Natural killer cell treated with Interleukin-12 subunit alpha and Interleukin-12 subunit beta and Interleukin-15 and Interleukin-18, amount 100 ng/mL, for 72 hours (primary cell): ENCODE measurements at regions not wholly inside any gene's neighbourhood (a gene's known extent, or its start where the extent isn't known, plus 50 kb on each side); places are given as distances from the start of the nearest gene placed in this dataset.
A peak's percentile ranks its signal among the peaks of the same experiment; 100 is the strongest.

Experiments
- ATAC-seq, 2 donors: fragments of 150-1000 bp; cut with Tn5 transposase in 1 of 2; sonication (Bioruptor Pico), chemical (Tn5 transposase) in 1 of 2; 2 replicates each; pipeline ENCODE4 v1.10.0; 2021
- DNase-seq: peaks from one replicate; pipeline ENCODE4 v3.0.0; 2022; ENCODE audit warnings: low spot score
- H3K27ac Mint-ChIP-seq, 2 donors: 1 replicate in 1 of 2; 2 replicates in 1 of 2; pipeline ENCODE4 v1.8.0; 2022; ENCODE audit warnings: mixed read lengths in 2 of 2, mild to moderate bottlenecking in 1 of 2, moderate library complexity in 1 of 2
- H3K27me3 Mint-ChIP-seq, 2 donors: 1 replicate in 1 of 2; 2 replicates in 1 of 2; pipeline ENCODE4 v1.8.0; 2022; ENCODE audit warnings: mixed read lengths in 2 of 2
- H3K36me3 Mint-ChIP-seq: one replicate; pipeline ENCODE4 v1.8.0; 2022; ENCODE audit warnings: mixed read lengths
- H3K4me1 Mint-ChIP-seq, 2 donors: 1 replicate in 1 of 2; 2 replicates in 1 of 2; pipeline ENCODE4 v1.8.0; 2022; ENCODE audit warnings: low read depth in 2 of 2, mixed read lengths in 2 of 2, mild to moderate bottlenecking in 1 of 2
- H3K4me3 Mint-ChIP-seq: one replicate; pipeline ENCODE4 v1.8.0; 2022; ENCODE audit warnings: mixed read lengths
- H3K9me3 Mint-ChIP-seq: 2 replicates; pipeline ENCODE4 v1.8.0; 2022; ENCODE audit warnings: mixed read lengths

DNA sequence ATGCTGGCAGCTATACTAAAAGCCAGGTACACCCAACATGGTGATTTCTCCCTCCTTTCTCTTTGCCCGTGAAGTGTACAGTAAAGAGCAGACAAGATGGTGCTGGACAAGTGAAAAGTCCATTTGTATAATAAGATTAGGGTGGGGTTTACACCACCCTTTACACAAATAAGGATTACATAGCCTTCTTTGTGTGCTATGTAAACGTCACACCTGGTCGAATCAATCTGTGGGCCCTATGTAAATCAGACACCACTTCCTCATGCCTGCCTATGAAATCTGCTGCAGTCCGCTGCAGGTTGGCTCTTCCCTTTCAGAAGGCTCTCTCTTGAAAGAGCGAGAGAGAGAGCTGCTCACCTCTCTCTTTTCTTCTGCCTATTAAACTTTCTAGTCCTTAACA lies 1054.3 kb upstream of the SLC39A10 start:
- ATAC-seq = no peak
- no peaks in the 10 kb centered on the region for H3K4me1 Mint-ChIP-seq

DNA sequence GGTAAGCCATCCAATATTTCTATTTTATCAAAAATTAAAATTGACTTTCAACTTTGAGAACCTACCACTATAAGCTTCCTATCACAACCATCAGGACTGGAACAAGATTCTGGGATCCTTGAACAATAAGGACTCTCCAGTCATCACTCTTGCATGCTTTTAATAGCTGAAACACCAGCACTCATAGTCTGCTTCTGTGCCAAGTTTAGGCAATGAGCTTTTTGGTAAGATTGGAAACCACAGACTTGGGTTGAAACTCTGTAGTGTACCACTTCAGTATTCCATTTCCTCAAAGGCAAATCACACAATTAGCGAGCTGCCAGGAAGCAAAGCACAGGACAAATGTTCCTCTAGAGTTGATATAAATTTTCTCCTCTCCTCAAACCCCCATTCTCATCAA lies 1065.8 kb upstream of the SLC39A10 start:
- Mint-ChIP-seq H3K4me1 (no peaks in the 10 kb centered on the region), H3K27ac (no peak overlapping the region), H3K27me3 (no peaks in the 10 kb centered on the region), H3K36me3 (no peaks in the 10 kb centered on the region), H3K9me3 (peaks cover 19% of the 10 kb centered on the region), H3K4me3 (no peak overlapping the region)
- ATAC-seq (no peak), DNase-seq (no peak)

More for the DNA sequence above, 1054.3 kb upstream of the SLC39A10 start:
- DNase-seq = no peak
- H3K27me3 Mint-ChIP-seq = no peaks in the 10 kb centered on the region
- H3K9me3 Mint-ChIP-seq = peaks cover 8% of the 10 kb centered on the region
- no peak overlapping the region for H3K4me3 Mint-ChIP-seq
- H3K36me3 Mint-ChIP-seq = no peaks in the 10 kb centered on the region
- H3K27ac Mint-ChIP-seq = no peak overlapping the region

DNA sequence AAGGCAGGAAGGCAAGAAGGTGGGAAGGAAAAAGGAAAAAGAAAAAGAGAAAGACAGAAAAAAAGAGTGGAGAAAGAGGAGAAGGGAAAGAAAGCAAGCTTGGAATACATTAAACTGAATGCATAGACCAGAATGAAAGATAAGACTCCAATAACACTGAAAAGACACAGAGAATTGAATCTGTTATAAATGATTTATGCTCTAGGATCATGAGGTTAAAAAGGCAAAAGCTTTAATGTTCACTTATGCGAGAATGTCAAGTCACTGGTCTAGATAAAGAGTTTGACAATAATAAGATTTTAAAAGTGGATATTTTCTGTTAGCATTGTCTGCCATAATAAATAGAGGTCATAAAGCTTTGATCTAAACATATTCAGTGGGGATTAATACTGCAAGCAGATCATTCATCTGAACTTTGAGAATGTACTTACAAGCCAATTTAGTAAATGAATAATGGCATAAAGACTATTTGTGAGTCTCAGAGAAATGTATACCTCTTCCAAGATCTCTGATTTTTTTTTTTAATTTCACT lies 1069.2 kb upstream of the SLC39A10 start:
- Mint-ChIP-seq H3K9me3 (peaks cover 11% of the 10 kb centered on the region), H3K36me3 (no peaks in the 10 kb centered on the region), H3K4me1 (no peaks in the 10 kb centered on the region), H3K27ac (no peak overlapping the region), H3K4me3 (no peak overlapping the region), H3K27me3 (no peaks in the 10 kb centered on the region)
- DNase-seq (no peak), ATAC-seq (no peak)

DNA sequence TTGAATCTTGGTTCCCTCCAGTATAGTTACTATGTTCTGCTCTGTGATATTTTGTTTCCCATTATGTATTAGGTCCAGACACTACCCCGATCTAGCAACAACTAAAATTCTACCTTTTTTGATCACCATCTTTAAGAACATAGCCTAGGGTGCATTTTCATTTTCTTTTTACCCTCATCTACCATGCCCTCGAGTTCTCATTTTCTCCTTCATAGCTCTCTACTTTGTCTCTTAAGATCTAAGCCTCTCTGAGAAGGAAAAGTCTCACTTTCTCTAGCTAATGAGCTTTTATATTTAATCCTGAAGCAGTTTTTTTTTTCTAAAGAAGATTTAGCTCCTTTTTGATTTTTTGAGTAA lies 1089.4 kb upstream of the SLC39A10 start:
- Mint-ChIP-seq H3K27ac (no peak overlapping the region), H3K4me3 (no peak overlapping the region), H3K27me3 (no peaks in the 10 kb centered on the region), H3K4me1 (no peaks in the 10 kb centered on the region), H3K9me3 (no peaks in the 10 kb centered on the region), H3K36me3 (no peaks in the 10 kb centered on the region)
- DNase-seq (no peak), ATAC-seq (no peak)

DNA sequence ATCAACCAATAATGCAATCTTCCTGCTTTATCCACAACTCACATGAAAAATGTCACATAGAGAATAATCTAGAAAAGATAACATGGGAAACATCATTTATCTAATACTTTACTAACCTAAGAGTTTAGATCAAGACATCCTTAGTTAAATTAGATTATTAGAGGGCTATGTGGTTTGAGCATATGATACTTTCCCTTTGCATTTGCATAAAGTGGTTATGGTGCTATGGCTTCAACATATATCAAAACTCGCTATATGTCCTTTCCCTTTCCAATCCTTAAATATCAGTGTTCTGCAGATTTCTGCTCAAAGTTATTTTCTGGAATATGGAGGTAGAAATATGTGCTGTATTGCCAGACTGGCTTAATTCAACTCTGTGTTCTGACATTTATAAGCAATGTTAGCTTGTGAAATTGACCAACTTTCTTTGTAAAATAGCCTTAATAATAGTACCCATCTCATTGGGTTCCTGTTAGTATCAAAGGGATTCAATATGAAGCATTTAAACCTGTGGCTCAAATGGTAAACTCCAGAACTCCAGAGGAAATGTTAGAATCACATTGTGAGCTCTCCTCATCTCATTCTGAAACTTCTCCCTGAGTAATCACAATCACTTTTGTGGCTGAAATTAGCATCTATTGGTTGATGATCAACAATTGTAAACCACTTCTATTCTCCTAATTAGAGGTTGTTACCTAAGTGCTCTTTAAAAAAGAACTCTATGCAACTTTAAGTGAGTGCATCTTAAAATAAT lies 1089.9 kb upstream of the SLC39A10 start:
- H3K27ac Mint-ChIP-seq = no peak overlapping the region
- H3K9me3 Mint-ChIP-seq = no peaks in the 10 kb centered on the region
- no peak for ATAC-seq
- H3K4me1 Mint-ChIP-seq = no peaks in the 10 kb centered on the region
- no peak overlapping the region for H3K4me3 Mint-ChIP-seq
- DNase-seq = no peak
- H3K36me3 Mint-ChIP-seq = no peaks in the 10 kb centered on the region
- H3K27me3 Mint-ChIP-seq = no peaks in the 10 kb centered on the region

DNA sequence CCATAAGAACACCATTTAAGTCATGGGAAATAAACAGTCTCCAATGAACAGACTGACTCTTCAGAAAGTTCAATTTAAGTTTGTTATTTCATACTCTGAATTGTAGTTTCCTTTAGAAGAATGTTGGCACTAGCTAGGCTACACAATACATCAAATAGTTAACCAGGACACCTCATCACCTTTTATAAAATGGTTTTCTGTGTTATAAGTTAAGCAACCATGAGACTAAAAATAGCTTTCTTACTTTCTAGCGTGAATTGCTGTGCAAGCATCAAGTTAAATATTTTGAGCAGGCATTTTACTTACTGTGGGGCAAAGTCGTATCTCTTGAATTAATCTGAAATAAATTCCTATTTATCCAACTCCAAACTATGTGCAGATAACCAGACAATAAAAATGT lies 1092.6 kb upstream of the SLC39A10 start:
- no peak overlapping the region for H3K27ac Mint-ChIP-seq
- ATAC-seq (no peak), DNase-seq (no peak)
- no peaks in the 10 kb centered on the region for H3K4me1 Mint-ChIP-seq
- H3K4me3 Mint-ChIP-seq = no peak overlapping the region
- H3K27me3 Mint-ChIP-seq = no peaks in the 10 kb centered on the region
- no peaks in the 10 kb centered on the region for H3K9me3 Mint-ChIP-seq
- H3K36me3 Mint-ChIP-seq = no peaks in the 10 kb centered on the region

DNA sequence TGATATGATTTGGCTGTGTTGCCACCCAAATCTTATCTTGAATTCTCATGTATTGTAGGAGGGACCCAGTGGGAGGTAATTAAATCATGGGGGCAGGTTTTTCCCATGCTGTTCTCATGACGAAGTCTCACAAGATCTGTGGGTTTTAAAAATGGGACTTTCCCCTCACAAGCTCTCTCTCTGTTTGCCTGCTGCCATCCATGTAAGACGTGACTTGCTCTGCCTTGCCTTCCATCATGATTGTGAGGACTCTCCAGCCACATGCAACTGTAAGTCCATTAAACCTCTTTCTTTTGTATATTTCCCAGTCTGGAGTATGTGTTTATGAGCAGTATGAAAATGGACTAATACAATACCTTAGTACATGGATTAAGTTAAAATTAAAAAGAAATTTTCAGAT lies 1094.7 kb upstream of the SLC39A10 start:
- Mint-ChIP-seq H3K36me3 (no peaks in the 10 kb centered on the region), H3K27ac (no peak overlapping the region), H3K4me3 (no peak overlapping the region), H3K4me1 (no peaks in the 10 kb centered on the region), H3K27me3 (no peaks in the 10 kb centered on the region), H3K9me3 (no peaks in the 10 kb centered on the region)
- DNase-seq (no peak), ATAC-seq (no peak)

DNA sequence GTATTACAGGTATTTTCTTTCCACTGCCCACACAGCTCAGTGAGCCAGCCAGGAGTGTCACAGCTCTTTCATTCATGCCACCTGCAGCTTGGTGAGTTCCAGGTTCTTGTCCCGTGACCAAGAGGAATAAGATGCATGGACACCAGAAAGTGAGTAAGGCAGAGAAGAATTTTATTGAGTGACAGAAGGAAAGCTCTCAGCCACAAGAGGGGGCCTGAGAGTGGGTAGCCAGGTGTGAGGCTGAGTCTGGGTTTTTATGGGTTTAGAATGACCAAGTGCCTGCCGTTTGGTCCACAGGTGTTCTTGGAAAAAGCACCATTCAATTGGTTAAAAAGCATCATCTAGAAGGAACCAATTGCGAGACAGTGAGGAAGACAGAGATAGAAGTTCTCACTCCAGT lies 1097.1 kb upstream of the SLC39A10 start:
- H3K36me3 Mint-ChIP-seq = no peaks in the 10 kb centered on the region
- no peak overlapping the region for H3K4me3 Mint-ChIP-seq
- H3K4me1 Mint-ChIP-seq = no peaks in the 10 kb centered on the region
- no peaks in the 10 kb centered on the region for H3K27me3 Mint-ChIP-seq
- H3K9me3 Mint-ChIP-seq = no peaks in the 10 kb centered on the region
- H3K27ac Mint-ChIP-seq = no peak overlapping the region
- no peak for ATAC-seq
- no peak for DNase-seq

DNA sequence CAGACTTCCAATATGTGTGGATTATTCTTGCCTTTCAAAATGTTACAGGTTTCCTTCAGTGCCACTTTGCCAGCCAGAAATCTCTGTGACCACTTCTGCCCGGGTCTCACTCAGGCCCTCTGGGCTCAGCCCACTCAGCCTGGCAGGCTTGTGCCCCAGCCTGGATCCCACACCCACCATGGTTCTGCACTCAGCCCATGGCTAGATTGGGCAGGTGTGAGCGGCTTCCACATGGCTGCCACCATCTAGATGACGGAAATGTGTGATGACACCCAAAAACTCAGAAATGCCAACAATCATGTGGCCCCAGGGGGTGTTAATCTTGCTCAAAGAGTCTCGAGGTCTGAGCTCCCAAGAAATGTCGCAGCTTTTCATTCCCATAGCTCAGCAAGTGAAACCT lies 1097.5 kb upstream of the SLC39A10 start:
- Mint-ChIP-seq H3K36me3 (no peaks in the 10 kb centered on the region), H3K9me3 (no peaks in the 10 kb centered on the region), H3K27ac (no peak overlapping the region), H3K4me1 (no peaks in the 10 kb centered on the region), H3K27me3 (no peaks in the 10 kb centered on the region), H3K4me3 (no peak overlapping the region)
- ATAC-seq = no peak
- no peak for DNase-seq

DNA sequence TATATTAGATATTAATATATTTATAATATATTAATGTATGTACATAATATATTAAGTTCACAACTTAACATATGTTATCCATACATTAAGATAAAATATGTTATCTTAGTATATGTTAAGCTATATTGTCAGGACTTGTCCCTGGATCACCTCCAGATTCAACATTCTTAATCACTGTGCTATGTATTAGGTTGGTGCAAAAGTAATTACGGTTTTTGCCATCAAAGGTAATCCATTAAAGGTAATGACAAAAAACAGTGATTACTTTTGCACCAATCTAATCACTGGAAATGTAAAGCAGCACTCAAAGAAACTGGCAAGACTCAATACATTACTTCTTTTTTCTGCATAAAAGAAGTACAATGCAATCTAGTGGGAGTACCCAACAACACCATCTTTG lies 1099.0 kb upstream of the SLC39A10 start:
- H3K9me3 Mint-ChIP-seq = peaks cover 3% of the 10 kb centered on the region
- no peak for ATAC-seq
- DNase-seq = no peak
- H3K27me3 Mint-ChIP-seq = no peaks in the 10 kb centered on the region
- no peaks in the 10 kb centered on the region for H3K4me1 Mint-ChIP-seq
- no peak overlapping the region for H3K4me3 Mint-ChIP-seq
- H3K36me3 Mint-ChIP-seq = no peaks in the 10 kb centered on the region
- H3K27ac Mint-ChIP-seq = no peak overlapping the region

DNA sequence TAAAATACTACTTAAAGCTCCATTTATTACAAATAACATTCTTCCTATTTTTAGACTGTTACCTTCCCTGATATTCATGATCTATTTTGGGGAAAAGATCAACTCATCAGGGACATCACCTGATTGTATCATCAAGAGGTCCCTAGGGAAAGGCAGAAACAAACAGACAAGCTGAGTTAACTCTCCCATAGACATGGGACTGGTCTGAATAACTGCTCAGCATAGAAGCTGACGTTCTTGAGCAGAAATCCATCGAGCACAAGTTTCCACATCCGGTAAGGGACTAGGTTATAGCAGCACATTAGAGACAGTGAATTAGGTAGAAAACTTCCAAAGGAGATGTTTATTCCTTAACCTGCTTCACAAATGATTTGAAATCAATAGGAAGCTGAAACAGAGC lies 1100.4 kb upstream of the SLC39A10 start:
- no peaks in the 10 kb centered on the region for H3K36me3 Mint-ChIP-seq
- H3K9me3 Mint-ChIP-seq = peaks cover 3% of the 10 kb centered on the region
- DNase-seq (no peak), ATAC-seq (no peak)
- H3K27me3 Mint-ChIP-seq = no peaks in the 10 kb centered on the region
- no peak overlapping the region for H3K27ac Mint-ChIP-seq
- no peaks in the 10 kb centered on the region for H3K4me1 Mint-ChIP-seq
- no peak overlapping the region for H3K4me3 Mint-ChIP-seq

DNA sequence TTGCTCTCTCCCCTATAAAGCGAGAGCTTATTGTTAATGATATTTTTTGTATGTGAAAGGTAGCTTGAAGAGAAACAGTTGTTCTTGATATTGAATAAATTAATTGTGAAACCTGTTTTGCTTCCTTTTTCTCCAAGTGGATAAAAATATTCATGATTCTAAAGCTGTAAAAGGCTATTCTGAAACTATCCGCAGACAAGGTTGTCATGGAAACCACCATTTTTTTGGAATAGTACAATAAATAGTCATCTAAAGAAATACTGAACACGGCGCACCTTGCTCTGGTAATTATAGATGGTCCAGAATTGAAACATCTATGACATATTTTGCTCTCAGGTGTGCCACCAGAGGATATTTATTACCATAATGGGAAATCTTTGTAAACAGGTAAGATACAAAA lies 1103.0 kb upstream of the SLC39A10 start:
- DNase-seq (no peak), ATAC-seq (no peak)
- Mint-ChIP-seq H3K36me3 (no peaks in the 10 kb centered on the region), H3K9me3 (peaks cover 6% of the 10 kb centered on the region), H3K4me3 (no peak overlapping the region), H3K4me1 (no peaks in the 10 kb centered on the region), H3K27ac (no peak overlapping the region), H3K27me3 (no peaks in the 10 kb centered on the region)

DNA sequence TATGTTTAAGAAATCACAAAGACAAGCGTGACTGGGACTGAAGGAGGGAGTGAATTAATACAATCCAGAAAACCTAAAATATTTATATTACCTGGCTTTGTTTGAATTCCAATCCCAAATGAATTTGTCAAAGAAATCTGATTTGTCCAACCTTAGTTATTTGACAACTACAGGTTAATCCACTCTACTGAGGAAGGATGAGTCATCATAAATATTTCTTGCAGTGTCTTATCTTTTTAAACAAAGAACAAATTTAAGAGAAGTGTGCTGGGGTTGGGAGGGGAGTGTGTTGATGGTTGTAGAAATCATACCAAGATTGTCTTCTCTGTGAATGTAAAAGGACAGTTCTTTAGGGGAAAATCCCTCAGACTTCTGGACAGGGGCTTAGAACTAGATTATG lies 1106.3 kb upstream of the SLC39A10 start:
- H3K36me3 Mint-ChIP-seq = no peaks in the 10 kb centered on the region
- no peaks in the 10 kb centered on the region for H3K27me3 Mint-ChIP-seq
- no peak overlapping the region for H3K27ac Mint-ChIP-seq
- no peak overlapping the region for H3K4me3 Mint-ChIP-seq
- no peaks in the 10 kb centered on the region for H3K4me1 Mint-ChIP-seq
- ATAC-seq (no peak), DNase-seq (no peak)
- peaks cover 6% of the 10 kb centered on the region for H3K9me3 Mint-ChIP-seq

DNA sequence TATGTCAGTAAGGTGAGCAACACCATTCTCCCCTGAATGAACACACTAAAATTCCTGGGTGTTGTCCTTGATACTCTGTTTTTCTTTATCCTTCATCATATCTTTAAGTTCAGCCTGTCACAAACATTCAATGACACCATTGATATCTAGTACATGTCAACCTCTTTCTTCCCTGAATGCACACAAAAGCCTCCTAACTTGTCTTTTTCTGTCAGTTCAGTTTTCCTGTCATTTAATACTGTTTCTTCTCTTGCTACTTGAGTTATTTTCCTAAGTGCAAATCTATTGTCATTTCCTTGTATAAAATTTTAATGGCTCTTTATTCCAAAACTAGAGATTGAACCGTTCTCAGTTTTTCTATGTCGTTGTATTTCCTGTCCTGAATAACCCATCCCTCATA lies 1107.6 kb upstream of the SLC39A10 start:
- no peaks in the 10 kb centered on the region for H3K36me3 Mint-ChIP-seq
- no peaks in the 10 kb centered on the region for H3K4me1 Mint-ChIP-seq
- no peak overlapping the region for H3K27ac Mint-ChIP-seq
- peaks cover 6% of the 10 kb centered on the region for H3K9me3 Mint-ChIP-seq
- H3K4me3 Mint-ChIP-seq = no peak overlapping the region
- DNase-seq (no peak), ATAC-seq (peak in 1 of 2 donors; percentile 28)
- no peaks in the 10 kb centered on the region for H3K27me3 Mint-ChIP-seq

DNA sequence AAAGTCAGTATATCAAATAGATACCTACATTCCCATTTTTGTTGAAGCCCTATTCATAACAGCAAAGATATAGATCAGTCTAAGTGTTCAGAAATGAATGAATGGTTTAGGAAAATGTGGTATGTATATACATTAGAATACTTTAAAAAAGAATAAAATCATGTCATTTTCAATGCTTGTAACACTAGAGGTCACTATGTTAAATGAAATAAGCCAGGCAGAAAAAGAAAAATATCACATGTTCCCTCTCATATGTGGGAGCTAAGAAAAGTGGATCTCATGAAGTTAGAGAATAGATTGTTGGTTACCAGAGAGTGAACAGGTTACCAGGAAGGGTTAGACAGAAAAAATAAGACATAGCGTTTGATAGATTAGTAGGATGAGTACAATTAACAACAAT lies 1111.0 kb upstream of the SLC39A10 start:
- peaks cover 4% of the 10 kb centered on the region for H3K36me3 Mint-ChIP-seq
- no peak overlapping the region for H3K27ac Mint-ChIP-seq
- peaks cover 15% of the 10 kb centered on the region for H3K9me3 Mint-ChIP-seq
- no peaks in the 10 kb centered on the region for H3K4me1 Mint-ChIP-seq
- no peak overlapping the region for H3K4me3 Mint-ChIP-seq
- H3K27me3 Mint-ChIP-seq = no peaks in the 10 kb centered on the region
- no peak for ATAC-seq
- DNase-seq = no peak
